ENCODE measurements at regions not wholly inside any gene's neighbourhood (a gene's known extent, or its start where the extent isn't known, plus 50 kb on each side); places are given as distances from the start of the nearest gene placed in this dataset.

GRCh38 chr2:15830937-15831549, 109.3 kb upstream of the MYCN start:
- CTCF ChIA-PET: no interaction called here
- no TSS peak for BruUV-seq (replicated peaks)
- Histone ChIP-seq H3K27me3 (replicated peaks; ENCODE audit: control insufficient read depth, insufficient read depth, low read length) (no peaks in the 10 kb centered on the region), H3K4me1 (peaks cover 18% of the 10 kb centered on the region), H3K36me3 (ENCODE audit: control insufficient read depth, insufficient read depth, low read length) (no peaks in the 10 kb centered on the region; the same call in 1 of the 2 replicates), H3K9me3 (no peaks in the 10 kb centered on the region), H3K4me3 (ENCODE audit: low read depth, low read length) (no peak overlapping the region)
- peaks cover 5% of the 10 kb centered on the region for H3K36me3 Mint-ChIP-seq (ENCODE audit: insufficient read depth, unreplicated experiment)
- H3K4me1 Mint-ChIP-seq (ENCODE audit: low read depth, unreplicated experiment): peaks cover 12% of the 10 kb centered on the region
- TF ChIP-seq, protein P1, sequence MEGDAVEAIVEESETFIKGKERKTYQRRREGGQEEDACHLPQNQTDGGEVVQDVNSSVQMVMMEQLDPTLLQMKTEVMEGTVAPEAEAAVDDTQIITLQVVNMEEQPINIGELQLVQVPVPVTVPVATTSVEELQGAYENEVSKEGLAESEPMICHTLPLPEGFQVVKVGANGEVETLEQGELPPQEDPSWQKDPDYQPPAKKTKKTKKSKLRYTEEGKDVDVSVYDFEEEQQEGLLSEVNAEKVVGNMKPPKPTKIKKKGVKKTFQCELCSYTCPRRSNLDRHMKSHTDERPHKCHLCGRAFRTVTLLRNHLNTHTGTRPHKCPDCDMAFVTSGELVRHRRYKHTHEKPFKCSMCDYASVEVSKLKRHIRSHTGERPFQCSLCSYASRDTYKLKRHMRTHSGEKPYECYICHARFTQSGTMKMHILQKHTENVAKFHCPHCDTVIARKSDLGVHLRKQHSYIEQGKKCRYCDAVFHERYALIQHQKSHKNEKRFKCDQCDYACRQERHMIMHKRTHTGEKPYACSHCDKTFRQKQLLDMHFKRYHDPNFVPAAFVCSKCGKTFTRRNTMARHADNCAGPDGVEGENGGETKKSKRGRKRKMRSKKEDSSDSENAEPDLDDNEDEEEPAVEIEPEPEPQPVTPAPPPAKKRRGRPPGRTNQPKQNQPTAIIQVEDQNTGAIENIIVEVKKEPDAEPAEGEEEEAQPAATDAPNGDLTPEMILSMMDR (IDR thresholded peaks at IDR 0.05; ENCODE audit: insufficient read depth in 1 of 2, low read depth in 1 of 2, low read length in 1 of 2, severe bottlenecking in 1 of 2, unreplicated experiment in 1 of 2): no peak
- no peaks in the 10 kb centered on the region for H3K27me3 Mint-ChIP-seq (ENCODE audit: insufficient read depth, unreplicated experiment)
- DNase-seq: no peak
- intact Hi-C loops (cut with micrococcal nuclease; ENCODE audit: unreplicated experiment): no loop called here
- POLR2A ChIA-PET: no interaction called here
- no peak overlapping the region for H3K27ac Mint-ChIP-seq (ENCODE audit: unreplicated experiment)
- no peak overlapping the region for H3K4me3 Mint-ChIP-seq (ENCODE audit: unreplicated experiment)
- H3K9me3 Mint-ChIP-seq (ENCODE audit: unreplicated experiment): peaks cover 9% of the 10 kb centered on the region

DNA sequence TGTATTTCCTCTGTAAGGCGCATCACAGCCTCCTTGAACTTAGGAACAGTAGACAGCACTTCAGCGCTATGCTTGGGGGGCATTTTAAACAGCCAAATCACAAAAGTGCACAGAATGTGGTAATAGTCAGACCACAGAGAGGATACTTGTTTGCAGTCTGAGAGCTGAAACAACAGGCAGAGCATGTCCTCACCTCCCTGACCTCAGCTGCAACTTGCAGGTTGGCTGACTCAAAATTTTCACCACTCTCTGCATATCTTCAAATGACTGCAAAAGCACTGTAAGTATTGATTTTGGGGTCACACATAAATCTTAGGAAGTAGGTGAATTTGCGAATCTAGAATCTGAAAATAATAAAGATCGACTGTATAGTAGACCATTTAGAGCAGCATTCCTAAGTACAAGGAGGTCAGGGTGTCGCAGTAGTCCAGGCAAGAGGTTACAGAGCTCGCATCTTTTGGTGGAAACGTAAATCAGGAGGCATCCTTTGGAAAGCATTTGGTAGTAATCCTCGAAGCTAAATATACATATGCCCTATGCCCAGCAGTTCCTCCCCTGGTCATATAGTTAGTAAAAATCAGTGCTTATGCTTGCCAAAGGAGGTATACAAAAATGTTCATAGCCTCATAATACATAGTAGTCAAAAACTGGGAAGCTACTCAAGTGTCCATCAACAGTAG, 108.2 kb upstream of the MYCN start:
- peaks cover 9% of the 10 kb centered on the region for H3K9me3 Mint-ChIP-seq (ENCODE audit: unreplicated experiment)
- ChIA-PET CTCF (no interaction called here), POLR2A (no interaction called here)
- Histone ChIP-seq H3K4me1 (peaks cover 8% of the 10 kb centered on the region; the same call in 1 of the 2 replicates), H3K27me3 (replicated peaks; ENCODE audit: control insufficient read depth, insufficient read depth, low read length) (no peaks in the 10 kb centered on the region), H3K9me3 (no peaks in the 10 kb centered on the region), H3K4me3 (ENCODE audit: low read depth, low read length) (no peak overlapping the region), H3K36me3 (ENCODE audit: control insufficient read depth, insufficient read depth, low read length) (no peaks in the 10 kb centered on the region; the same call in 1 of the 2 replicates)
- intact Hi-C loops (cut with micrococcal nuclease; ENCODE audit: unreplicated experiment): no loop called here
- no peak overlapping the region for H3K4me3 Mint-ChIP-seq (ENCODE audit: unreplicated experiment)
- peaks cover 5% of the 10 kb centered on the region for H3K36me3 Mint-ChIP-seq (ENCODE audit: insufficient read depth, unreplicated experiment)
- H3K27me3 Mint-ChIP-seq (ENCODE audit: insufficient read depth, unreplicated experiment): no peaks in the 10 kb centered on the region
- TF ChIP-seq, protein P1 (IDR thresholded peaks at IDR 0.05; ENCODE audit: insufficient read depth in 1 of 2, low read depth in 1 of 2, low read length in 1 of 2, severe bottlenecking in 1 of 2, unreplicated experiment in 1 of 2): no peak
- no peak overlapping the region for H3K27ac Mint-ChIP-seq (ENCODE audit: unreplicated experiment)
- BruUV-seq (replicated peaks): no TSS peak
- no peak for DNase-seq
- peaks cover 7% of the 10 kb centered on the region for H3K4me1 Mint-ChIP-seq (ENCODE audit: low read depth, unreplicated experiment)

DNA sequence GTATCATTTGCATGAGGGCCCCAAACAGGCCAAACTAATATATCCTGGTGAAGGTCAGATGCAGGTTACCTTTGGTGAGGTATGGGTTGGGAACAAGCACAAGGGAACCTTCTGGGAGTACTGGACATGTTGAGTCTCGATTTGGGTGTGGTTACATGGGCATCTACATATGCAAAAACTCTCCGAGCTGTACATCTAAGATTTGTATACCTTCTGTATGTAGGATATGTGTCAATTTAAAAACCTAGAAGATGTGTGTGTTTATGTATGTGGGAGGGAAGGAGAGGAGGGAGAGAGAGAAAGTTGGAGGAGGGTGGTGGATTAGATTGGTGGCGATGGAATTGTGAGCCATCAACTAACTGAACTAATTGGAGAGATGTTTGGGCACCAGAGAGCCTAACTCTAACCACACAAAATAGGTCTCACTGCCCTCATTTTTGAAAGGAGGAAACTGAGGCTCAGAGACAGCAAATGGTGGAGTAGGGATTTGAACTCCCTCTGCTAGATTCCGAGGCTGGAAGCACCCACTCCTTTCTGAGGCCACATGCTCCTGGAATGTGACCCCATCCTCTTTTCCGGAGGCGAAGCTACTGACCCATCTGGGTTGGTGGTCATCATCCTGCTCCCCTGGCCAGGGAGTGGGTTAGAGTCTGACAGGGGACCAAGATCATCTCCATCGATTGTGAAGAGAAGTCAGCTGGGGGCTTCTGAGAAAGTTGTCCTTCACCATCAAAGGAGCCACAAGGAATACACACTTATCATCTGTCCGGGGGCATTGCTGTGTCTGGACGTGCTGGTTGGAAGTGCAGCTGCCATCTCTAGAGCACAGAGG, 107.3 kb upstream of the MYCN start:
- H3K27me3 Mint-ChIP-seq (ENCODE audit: insufficient read depth, unreplicated experiment): no peaks in the 10 kb centered on the region
- H3K4me1 Mint-ChIP-seq (ENCODE audit: low read depth, unreplicated experiment): peaks cover 12% of the 10 kb centered on the region
- no peak overlapping the region for H3K4me3 Mint-ChIP-seq (ENCODE audit: unreplicated experiment)
- peaks cover 9% of the 10 kb centered on the region for H3K9me3 Mint-ChIP-seq (ENCODE audit: unreplicated experiment)
- H3K27ac Mint-ChIP-seq (ENCODE audit: unreplicated experiment): no peak overlapping the region
- H3K36me3 Mint-ChIP-seq (ENCODE audit: insufficient read depth, unreplicated experiment): peaks cover 5% of the 10 kb centered on the region
- BruUV-seq (replicated peaks): no TSS peak
- no peaks in the 10 kb centered on the region for H3K36me3 ChIP-seq (ENCODE audit: control insufficient read depth, insufficient read depth, low read length)
- H3K4me3 ChIP-seq (ENCODE audit: low read depth, low read length): no peak overlapping the region
- TF ChIP-seq, protein P1 (IDR thresholded peaks at IDR 0.05; ENCODE audit: insufficient read depth in 1 of 2, low read depth in 1 of 2, low read length in 1 of 2, severe bottlenecking in 1 of 2, unreplicated experiment in 1 of 2): no peak
- ChIA-PET POLR2A (no interaction called here), CTCF (no interaction called here)
- H3K4me1 ChIP-seq: peaks cover 8% of the 10 kb centered on the region; the same call in 1 of the 2 replicates
- no peaks in the 10 kb centered on the region for H3K27me3 ChIP-seq (replicated peaks; ENCODE audit: control insufficient read depth, insufficient read depth, low read length)
- H3K9me3 ChIP-seq: no peaks in the 10 kb centered on the region
- no peak for DNase-seq
- intact Hi-C loops (cut with micrococcal nuclease; ENCODE audit: unreplicated experiment): no loop called here
